Right atrium auricular region (tissue), 2 donors: ENCODE measurements at regions not wholly inside any gene's neighbourhood (a gene's known extent, or its start where the extent isn't known, plus 50 kb on each side); places are given as distances from the start of the nearest gene placed in this dataset.

Experiments
- DNase-seq: peaks from one replicate; pipeline ENCODE4 v3.0.0-alpha.2; 2019; ENCODE audit warnings: low spot score
- H3K27ac ChIP-seq, 2 donors: fragments of 200-600 bp; sonication (generic); 1 replicate in 1 of 2; 2 replicates in 1 of 2; pipeline ENCODE4 v1.5.1; 2016 to 2019
- H3K27me3 ChIP-seq, 2 donors: fragments of 200-600 bp; sonication (generic); one replicate each; pipeline versions ENCODE4 v1.5.1 to v1.6.0; 2017 to 2019
- H3K36me3 ChIP-seq: fragments of 200-600 bp; sonication (generic); one replicate; pipeline ENCODE4 v1.5.1; 2016
- H3K4me1 ChIP-seq, 2 donors: fragments of 200-600 bp; sonication (generic); one replicate each; pipeline versions ENCODE4 v1.5.1 to v1.6.0; 2017 to 2019
- H3K4me3 ChIP-seq, 2 donors: fragments of 200-600 bp; sonication (generic); 1 replicate in 1 of 2; 2 replicates in 1 of 2; pipeline ENCODE4 v1.5.1; 2017 to 2019; ENCODE audit warnings: mild to moderate bottlenecking in 1 of 2, moderate library complexity in 1 of 2
- H3K9me3 ChIP-seq, 2 donors: fragments of 200-600 bp; sonication (generic); one replicate each; pipeline ENCODE4 v1.5.1; 2019
- TF ChIP-seq, protein P1 (sequence below), 2 donors: fragments of 200-600 bp; sonication (generic); IDR thresholded peaks; one replicate each; pipeline ENCODE4 v1.5.1; 2019; ENCODE audit warnings: antibody characterized with exemption in 2 of 2

DNA sequence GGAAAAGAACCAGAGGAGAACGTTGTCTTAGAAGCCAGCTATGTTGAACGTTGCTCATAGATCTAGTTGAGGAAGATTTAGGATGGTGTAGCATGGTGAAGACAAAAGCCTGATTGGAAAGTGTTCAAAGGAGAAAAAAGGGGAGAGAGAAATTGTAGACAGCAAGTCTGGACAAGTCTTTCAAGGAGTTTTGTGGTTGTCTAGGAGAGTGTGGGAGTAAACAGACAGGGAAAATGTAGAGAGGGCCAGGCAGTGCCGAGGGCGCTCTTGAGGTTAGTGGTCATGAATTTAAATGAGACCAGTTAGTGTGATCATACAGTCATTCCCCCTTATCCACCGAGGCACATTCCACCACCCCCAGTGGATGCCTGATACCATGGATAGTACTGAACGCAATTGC, 167.5 kb upstream of the IL12A start:
- no peaks in the 10 kb centered on the region for H3K36me3 ChIP-seq
- peaks cover 0 to 22% of the 10 kb centered on the region in 2 donors for H3K4me1 ChIP-seq
- H3K27ac ChIP-seq = no peak overlapping the region
- no peak overlapping the region for H3K4me3 ChIP-seq
- no peak for DNase-seq
- no peaks in the 10 kb centered on the region for H3K27me3 ChIP-seq
- TF ChIP-seq, protein P1, sequence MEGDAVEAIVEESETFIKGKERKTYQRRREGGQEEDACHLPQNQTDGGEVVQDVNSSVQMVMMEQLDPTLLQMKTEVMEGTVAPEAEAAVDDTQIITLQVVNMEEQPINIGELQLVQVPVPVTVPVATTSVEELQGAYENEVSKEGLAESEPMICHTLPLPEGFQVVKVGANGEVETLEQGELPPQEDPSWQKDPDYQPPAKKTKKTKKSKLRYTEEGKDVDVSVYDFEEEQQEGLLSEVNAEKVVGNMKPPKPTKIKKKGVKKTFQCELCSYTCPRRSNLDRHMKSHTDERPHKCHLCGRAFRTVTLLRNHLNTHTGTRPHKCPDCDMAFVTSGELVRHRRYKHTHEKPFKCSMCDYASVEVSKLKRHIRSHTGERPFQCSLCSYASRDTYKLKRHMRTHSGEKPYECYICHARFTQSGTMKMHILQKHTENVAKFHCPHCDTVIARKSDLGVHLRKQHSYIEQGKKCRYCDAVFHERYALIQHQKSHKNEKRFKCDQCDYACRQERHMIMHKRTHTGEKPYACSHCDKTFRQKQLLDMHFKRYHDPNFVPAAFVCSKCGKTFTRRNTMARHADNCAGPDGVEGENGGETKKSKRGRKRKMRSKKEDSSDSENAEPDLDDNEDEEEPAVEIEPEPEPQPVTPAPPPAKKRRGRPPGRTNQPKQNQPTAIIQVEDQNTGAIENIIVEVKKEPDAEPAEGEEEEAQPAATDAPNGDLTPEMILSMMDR (IDR thresholded peaks at IDR 0.05) = no peak
- H3K9me3 ChIP-seq = no peaks in the 10 kb centered on the region

DNA sequence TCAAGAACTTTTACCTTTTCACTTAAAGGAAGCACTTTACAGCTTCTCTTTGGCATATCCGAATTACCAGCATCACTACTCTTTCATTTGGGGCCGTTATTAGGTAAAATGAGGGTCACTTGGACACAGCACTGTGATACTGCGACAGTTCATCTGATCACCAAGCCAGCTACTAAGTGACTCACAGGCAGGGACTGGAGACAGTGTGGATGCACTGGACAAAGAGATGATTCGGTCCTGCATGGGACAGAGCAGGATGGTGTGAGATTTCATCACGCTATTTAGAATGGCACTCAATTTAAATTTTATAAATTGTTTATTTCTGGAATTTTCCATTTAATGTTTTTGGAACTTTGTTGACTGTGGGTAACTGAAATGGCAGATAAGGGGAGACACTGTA, 166.9 kb upstream of the IL12A start:
- H3K9me3 ChIP-seq = no peaks in the 10 kb centered on the region
- H3K4me1 ChIP-seq = peaks cover 0 to 22% of the 10 kb centered on the region in 2 donors
- H3K27ac ChIP-seq = no peak overlapping the region
- no peaks in the 10 kb centered on the region for H3K36me3 ChIP-seq
- H3K27me3 ChIP-seq = no peaks in the 10 kb centered on the region
- H3K4me3 ChIP-seq = no peak overlapping the region
- TF ChIP-seq, protein P1 (IDR thresholded peaks at IDR 0.05) = no peak
- no peak for DNase-seq

DNA sequence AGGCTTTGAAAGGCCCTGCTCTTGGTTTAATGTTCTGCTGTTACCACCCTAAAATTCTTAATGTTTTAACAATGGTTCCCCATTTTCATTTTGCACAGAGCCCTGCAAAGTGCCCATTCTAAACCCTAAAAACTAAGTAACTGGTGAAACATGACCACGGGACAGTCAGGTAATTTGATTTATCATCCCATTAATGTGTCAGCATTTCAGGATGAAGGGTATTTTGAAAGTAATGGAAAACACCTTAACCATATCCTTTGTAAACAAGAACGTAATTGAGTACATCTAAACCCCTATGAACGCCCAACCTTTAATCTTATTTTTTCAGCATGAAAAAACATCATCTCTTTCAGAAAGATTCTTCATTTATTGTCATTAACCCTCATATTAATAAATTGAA, 164.9 kb upstream of the IL12A start:
- DNase-seq = no peak
- no peak overlapping the region for H3K4me3 ChIP-seq
- TF ChIP-seq, protein P1 (IDR thresholded peaks at IDR 0.05) = no peak
- no peaks in the 10 kb centered on the region for H3K27me3 ChIP-seq
- H3K36me3 ChIP-seq = no peaks in the 10 kb centered on the region
- H3K27ac ChIP-seq = peak overlapping the region in 1 of 2 donors; percentile 53
- no peaks in the 10 kb centered on the region for H3K9me3 ChIP-seq
- peaks cover 0 to 16% of the 10 kb centered on the region in 2 donors for H3K4me1 ChIP-seq

DNA sequence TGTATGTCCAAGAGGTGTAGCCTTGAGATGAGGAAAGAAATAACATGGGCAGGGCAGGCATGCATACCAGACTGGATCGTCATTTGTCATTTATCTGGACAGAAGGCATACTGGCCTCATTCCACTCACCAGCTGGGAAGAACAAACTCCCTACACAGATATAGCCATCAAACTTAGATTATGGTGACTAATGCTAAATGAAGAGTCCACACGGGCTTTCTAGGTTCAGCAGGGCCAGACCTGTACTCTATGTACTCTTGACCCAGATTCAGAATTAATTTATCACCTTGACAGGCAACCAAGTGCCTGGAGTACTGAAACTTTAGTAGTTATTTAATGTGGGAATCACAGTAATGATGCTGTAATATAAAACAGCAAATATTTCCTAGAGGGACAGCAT, 164.3 kb upstream of the IL12A start:
- DNase-seq = no peak
- Histone ChIP-seq H3K27ac (peak overlapping the region in 1 of 2 donors; percentile 53), H3K4me1 (peaks cover 0 to 22% of the 10 kb centered on the region in 2 donors), H3K4me3 (no peak overlapping the region), H3K27me3 (no peaks in the 10 kb centered on the region), H3K9me3 (no peaks in the 10 kb centered on the region), H3K36me3 (no peaks in the 10 kb centered on the region)
- TF ChIP-seq, protein P1 (IDR thresholded peaks at IDR 0.05) = no peak

DNA sequence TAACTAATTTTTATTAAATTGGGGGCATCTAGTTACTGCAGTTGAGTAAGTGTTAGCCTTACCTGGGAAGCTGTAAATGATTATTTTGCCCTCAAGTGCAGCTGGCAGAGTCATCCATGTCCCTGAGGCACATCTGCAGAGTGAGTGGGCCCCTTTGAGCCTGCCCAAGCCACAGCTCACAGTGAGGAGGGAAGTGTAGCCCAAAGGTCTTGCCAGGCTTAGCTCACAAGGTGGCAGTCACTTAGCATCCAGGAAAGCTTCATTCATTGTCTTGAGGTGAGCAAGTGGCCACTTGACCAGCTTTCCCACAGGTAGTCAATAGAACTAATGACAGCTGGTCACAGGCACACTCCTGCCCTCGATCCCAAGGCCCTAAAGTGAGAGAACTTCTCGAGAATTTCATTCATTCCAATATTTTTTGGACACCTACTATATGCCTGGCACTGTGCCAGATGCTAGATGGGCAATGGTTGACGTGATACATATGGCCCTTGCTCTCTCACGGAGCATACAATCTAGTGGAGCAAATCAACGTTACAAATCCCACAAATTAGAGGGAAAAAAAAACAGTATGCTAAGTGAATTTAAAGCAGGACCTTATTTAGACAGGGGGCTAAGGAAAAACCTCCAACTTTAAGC, 163.3 kb upstream of the IL12A start:
- TF ChIP-seq, protein P1 (IDR thresholded peaks at IDR 0.05) = no peak

DNA sequence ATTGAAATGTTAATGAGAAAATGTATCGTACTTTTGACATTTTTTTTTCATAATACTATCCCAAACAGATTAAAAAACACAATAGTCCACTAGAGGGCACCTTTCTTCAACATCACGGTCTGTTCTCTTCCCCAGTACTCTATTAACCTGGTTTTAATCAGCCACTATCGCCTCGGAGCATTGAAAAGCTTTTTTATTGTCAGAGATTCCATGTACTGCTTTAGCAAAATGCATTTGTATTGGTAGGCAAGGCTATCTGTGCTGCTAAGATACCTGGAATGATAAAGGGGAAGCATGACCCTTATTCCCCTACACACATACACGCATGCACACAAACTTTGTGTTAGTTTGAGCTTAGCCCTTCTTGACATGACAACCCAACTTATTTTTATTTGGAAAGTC, 160.1 kb upstream of the IL12A start:
- H3K4me3 ChIP-seq = no peak overlapping the region
- DNase-seq = no peak
- TF ChIP-seq, protein P1 (IDR thresholded peaks at IDR 0.05) = peak in 1 of 2 donors; percentile 63
- no peaks in the 10 kb centered on the region for H3K9me3 ChIP-seq
- no peaks in the 10 kb centered on the region for H3K36me3 ChIP-seq
- peaks cover 0 to 31% of the 10 kb centered on the region in 2 donors for H3K4me1 ChIP-seq
- no peak overlapping the region for H3K27ac ChIP-seq
- no peaks in the 10 kb centered on the region for H3K27me3 ChIP-seq

More for the DNA sequence above, 163.3 kb upstream of the IL12A start:
- DNase-seq = no peak
- Histone ChIP-seq H3K27me3 (no peaks in the 10 kb centered on the region), H3K4me1 (peaks cover 0 to 27% of the 10 kb centered on the region in 2 donors), H3K9me3 (no peaks in the 10 kb centered on the region), H3K36me3 (no peaks in the 10 kb centered on the region), H3K27ac (peak overlapping the region in 1 of 2 donors; percentile 53), H3K4me3 (no peak overlapping the region)
